HG03064 (cell line): ENCODE measurements at regions not wholly inside any gene's neighbourhood (a gene's known extent, or its start where the extent isn't known, plus 50 kb on each side); places are given as distances from the start of the nearest gene placed in this dataset.

Experiments used
- ATAC-seq: cut with Tn5 transposase; IDR thresholded peaks from one replicate; pipeline ENCODE4 v1.9.1; 2021; ENCODE audit warnings: low read depth; ENCODE audit not compliant: unreplicated experiment

GRCh38 chr9:86705490-86705889 lies 241.8 kb downstream of the GAS1 start:
- ATAC-seq, result no peak

GRCh38 chr9:86703346-86703745 lies 244.0 kb downstream of the GAS1 start:
- ATAC-seq, result no peak

DNA sequence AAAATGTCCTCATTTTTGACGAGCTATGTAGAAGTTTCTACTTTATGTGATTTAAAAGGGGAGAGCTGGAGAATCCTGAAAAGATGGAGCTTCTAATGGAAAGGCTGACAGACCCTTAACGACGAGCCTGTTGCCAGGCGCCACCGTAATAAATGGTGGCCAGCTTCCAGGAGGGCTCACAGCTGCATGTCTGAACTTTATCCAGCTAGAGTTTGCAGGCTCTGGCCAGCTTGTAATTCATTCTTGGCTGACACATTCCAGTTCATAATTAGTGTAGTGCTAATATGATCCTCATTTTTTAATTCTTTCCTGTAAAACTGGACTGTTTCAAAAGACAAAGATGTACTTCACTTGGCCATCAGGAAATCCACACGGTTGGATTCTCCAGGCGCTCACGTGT lies 246.7 kb downstream of the GAS1 start:
- ATAC-seq, result no peak

DNA sequence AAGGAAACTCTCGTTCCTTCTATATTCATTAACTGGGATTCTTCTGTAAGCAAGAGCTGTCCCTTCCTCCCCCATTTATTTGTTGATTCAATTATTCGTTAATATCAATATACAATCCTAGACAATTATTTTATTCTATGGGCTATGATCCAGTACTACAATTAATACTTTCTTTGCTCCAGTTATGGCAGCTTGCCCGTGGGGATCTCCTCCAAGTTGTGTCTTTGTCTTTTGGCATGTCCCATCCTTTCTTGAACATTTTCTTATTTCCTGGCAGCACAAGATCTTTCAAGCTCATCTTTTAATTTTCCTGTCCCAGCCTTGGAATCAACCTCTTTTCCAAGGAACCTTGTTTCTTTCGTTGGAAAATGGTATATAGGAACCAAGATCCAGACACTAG lies 249.3 kb downstream of the GAS1 start:
- no peak for ATAC-seq

DNA sequence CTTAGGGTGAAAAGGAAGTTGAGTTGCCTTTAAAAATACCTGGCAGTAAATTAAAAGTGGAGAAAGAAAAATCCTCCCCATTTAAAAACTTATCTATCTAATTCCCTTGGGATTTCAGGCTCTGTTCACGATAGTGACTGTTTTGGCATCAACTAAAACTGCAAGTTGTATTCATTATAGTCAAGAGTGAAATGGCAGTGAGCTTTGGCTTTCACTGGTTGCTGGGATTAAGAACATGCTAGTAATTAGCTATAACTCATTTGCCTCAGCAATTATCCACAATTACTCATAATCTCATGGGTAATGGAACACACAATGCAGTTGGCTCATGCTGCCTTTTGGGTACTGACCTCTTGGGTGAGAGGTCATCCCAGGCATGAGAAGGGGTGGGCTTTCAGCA lies 250.1 kb downstream of the GAS1 start:
- ATAC-seq, result no peak

DNA sequence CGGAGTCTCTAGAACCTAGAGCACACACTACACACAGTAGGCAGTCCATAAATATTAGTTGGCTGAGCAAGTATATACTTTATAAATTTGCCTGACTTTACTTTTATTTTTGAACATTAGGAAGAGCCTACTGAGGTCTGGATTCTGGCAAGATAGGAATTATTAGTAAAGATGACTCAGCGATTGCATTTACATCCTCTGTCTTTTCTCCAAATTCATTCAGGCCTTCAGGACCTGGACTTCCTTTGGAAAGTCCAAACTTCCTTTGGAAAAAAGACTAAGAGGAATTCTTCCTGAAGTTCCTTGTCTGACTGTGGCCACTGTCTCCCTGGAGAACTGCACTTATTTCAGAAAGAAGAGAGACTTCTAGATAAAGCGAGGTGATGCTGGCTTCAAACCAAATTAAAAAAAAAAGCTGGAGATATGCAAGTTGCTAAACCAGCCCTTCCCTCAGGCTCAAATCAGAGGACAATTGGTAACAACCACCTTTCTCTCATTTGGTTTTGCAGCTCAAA lies 251.3 kb downstream of the GAS1 start:
- no peak for ATAC-seq

DNA sequence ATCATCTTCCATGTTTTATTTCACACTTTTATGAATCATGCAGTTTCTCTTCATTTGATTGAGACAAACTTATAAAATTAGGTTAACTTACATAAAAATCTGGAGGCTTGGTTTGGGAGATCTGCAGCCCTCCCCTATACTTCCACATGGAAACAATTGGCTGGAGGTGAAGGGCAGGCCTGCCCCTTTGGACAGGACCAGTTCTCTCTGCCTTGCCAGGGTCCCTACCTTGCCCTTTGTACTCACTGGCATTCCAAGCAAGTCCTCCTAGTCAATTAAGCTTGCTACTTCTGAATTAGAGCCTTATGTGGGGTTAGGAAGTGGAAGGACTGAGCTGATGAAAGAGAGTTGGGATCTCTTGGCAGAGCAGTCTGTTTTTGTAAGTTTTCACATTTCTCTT lies 257.3 kb downstream of the GAS1 start:
- ATAC-seq, result no peak

DNA sequence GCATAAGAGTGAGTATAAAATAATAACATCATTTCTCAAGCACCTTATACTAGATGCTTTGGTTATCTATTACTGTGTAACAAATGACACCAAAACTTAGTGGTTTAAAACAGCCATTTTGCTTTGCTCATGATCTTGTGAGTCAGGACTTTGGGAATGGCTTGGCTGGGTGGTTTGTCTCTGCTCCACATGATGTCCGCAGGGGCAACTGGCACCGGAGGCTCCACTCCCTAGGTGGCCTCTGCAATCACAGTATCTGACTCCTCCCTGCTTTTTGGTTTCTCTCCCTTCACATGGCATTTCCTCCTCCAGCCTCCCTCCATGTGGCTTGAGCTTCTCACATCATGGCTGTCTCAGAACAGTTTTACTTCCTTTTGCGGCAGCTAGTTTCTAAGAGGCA lies 259.5 kb downstream of the GAS1 start:
- ATAC-seq, result no peak

DNA sequence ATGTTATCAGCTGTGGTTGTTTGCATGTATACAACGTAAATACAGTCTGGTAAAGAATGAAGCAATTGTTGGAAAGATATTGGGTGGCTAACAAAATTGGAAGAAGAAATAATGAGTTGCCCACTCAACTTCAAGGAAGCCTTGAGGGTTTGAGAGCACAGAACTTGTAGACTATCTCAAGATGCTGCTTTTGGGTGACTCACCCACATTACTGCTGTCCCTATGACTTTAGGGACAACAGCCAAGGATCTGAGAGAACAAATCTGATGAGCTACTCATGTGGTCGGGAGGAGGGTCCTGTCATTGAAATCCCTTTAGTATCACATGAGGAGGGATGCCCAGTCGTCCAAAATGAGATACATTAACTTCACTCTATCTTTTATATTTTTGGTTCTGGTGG lies 261.8 kb downstream of the GAS1 start:
- ATAC-seq, result no peak

GRCh38 chr9:86684148-86684547 lies 263.2 kb downstream of the GAS1 start:
- ATAC-seq, result no peak

- no peak for ATAC-seq
These were observed 265.1 kb downstream of the GAS1 start for GRCh38 chr9:86682240-86682639.

DNA sequence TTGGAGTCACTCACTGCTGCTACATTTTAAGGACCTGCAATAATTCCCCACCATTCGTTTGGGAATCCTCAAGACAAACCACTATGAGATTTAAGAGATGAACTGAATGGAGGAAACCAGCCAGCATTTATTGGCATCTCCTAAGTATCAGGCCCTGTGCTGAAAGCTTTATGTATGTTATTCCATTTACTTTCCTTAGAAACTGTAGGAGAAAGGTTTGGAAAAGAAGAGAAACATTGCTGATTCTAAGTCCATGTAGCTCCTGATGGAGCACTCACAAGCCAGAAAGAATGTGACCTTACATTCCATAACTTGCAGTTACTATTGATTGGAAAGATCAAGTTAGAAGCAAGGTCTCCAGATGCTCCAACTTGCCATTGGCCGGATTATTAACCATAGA lies 267.4 kb downstream of the GAS1 start:
- no peak for ATAC-seq

DNA sequence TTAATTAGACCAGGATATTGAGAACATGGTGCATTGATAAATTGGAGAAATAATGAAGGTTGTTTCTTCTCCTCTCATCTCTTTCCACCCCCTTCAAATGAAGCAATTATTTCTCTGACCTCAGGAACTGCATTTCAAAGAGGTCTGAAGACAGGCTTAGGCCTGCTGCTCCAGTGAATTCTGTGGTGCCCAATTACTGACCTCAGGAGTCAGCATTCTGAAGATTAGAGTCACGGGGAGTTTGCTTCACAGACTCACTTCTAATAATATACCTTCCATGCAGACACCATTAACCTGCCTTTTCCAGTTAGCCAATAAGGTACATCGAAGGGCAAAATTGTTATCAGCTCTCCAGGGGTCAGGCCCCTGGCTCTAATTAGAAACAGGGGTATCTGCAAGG lies 270.9 kb downstream of the GAS1 start:
- ATAC-seq, result no peak

DNA sequence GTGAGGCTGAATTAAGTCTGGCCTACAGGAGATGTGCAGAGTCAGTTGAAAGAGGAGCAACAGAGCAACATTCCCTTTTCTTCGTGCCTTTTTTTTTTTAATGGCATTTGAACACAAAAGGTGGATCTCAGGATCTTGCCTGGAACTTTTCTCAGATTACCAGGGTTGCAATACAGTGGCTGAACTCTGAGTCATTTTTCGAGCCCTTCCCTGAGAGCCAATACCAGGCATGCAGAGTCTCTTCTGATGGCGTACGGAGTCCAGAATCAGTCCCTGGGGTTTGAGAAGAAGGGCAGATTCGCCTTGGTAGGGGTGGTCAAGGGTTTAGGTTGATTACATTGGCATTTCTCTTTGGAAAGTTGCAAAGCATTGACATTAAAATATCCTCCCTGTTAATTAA lies 271.5 kb downstream of the GAS1 start:
- no peak for ATAC-seq

DNA sequence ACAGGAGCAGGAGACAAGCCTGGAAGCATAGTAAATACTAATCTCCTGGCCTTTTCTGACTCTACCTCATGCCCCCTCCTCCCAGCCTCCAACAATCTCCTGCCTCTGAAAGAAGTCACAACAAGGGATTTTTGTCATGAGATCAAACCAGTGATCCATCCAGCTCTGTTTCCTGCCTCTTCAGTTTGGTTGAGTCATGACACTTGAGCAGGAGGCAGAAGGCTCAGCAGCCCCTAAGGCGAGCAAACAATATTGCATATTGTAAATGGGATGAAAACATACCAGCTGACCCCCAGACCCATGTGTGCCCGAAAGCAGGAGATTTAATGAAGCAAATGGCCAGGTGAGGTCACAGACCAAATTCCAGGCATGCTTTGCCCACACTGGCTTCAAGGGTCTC lies 272.8 kb downstream of the GAS1 start:
- ATAC-seq, result no peak

GRCh38 chr9:86672966-86673365 lies 274.3 kb downstream of the GAS1 start:
- no peak for ATAC-seq

DNA sequence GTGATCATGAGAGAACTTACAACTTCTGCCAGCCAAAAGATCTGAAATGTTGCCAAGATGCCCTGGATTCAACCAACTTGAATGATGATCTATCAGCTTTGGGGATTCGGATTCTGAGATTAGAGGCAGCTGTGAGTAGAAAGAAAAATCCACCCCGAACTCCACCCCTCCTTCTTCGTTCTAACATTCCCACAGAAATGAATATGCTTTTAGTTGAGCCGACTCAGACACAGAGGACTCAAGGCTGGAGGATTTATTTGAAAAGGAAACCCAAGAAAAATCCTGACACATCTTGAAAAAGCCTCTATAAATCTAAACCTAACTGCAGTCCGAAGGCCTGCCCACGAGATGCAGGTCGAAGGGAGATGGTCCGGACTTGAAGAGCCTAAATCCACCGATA lies 275.0 kb downstream of the GAS1 start:
- no peak for ATAC-seq

GRCh38 chr9:86671018-86671417 lies 276.3 kb downstream of the GAS1 start:
- ATAC-seq, result no peak

DNA sequence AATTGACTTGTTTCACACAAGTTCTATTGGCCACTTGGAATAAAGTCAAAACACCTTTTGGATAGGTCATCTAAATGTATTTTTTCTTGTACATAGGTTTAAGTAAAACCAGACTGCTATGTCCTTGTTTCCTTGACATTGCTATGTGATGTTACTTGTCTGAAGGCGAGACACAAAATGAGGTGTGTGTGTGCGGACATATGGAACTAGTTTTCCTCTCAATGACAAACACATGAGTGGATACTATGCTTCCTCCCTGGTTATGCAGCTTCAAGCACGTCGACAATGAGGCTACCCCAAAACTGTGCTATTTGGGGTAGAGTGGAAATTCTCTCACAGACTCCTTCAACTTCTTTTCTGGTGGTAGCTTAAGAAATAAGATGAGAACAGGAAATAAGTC lies 276.8 kb downstream of the GAS1 start:
- no peak for ATAC-seq

GRCh38 chr9:86670076-86670475 lies 277.2 kb downstream of the GAS1 start:
- no peak for ATAC-seq

- ATAC-seq, result no peak
These were observed 277.9 kb downstream of the GAS1 start for GRCh38 chr9:86669422-86669821.

- no peak for ATAC-seq
These were observed 278.8 kb downstream of the GAS1 start for GRCh38 chr9:86668488-86668887.

- ATAC-seq, result no peak
These were observed 280.0 kb downstream of the GAS1 start for GRCh38 chr9:86667307-86667706.
